ENCODE measurements at regions not wholly inside any gene's neighbourhood (a gene's known extent, or its start where the extent isn't known, plus 50 kb on each side); places are given as distances from the start of the nearest gene placed in this dataset.

- 20% methylated on average over 6 of the region's 6 CpGs for WGBS (ENCODE audit: low lambda C conversion rate)
- no peaks in the 10 kb centered on the region for H3K36me3 ChIP-seq (replicated peaks in 1 of 2; ENCODE audit: control insufficient read depth in 1 of 2, insufficient read depth in 2 of 2, low read length in 2 of 2)
- H3K4me3 ChIP-seq (replicated peaks in 1 of 3; ENCODE audit: insufficient read depth in 1 of 3, low read depth in 2 of 3, low read length in 3 of 3), result no peak overlapping the region
- ChIA-PET CTCF (ENCODE audit: low intra/inter-chr PET ratio, low total read pairs) (no interaction called here), POLR2A (no interaction called here)
- H3K4me2 ChIP-seq (ENCODE audit: low read depth, low read length), result no peak overlapping the region
- DNase-seq (ENCODE audit: low spot score), result no peak
- H2AFZ ChIP-seq (ENCODE audit: low read length), result no peak overlapping the region
- no peaks in the 10 kb centered on the region for H4K20me1 ChIP-seq (ENCODE audit: insufficient read depth, low read length)
- no TSS peak for BruUV-seq (replicated peaks)
- no peak overlapping the region for H3K9ac ChIP-seq (ENCODE audit: insufficient read depth, low read depth, low read length)
- no peaks in the 10 kb centered on the region for H3K9me3 ChIP-seq (ENCODE audit: low read length)
- peaks cover 0 to 5% of the 10 kb centered on the region in 2 experiments; a peak in 2 of 5 replicates for H3K27me3 ChIP-seq (ENCODE audit: control insufficient read depth in 1 of 2, insufficient read depth in 2 of 2, low read length in 2 of 2)
- intact Hi-C loops (cut with micrococcal nuclease; ENCODE audit: unreplicated experiment) (no loop called here), in situ Hi-C loops (cut with HindIII; ENCODE audit: extremely low pct_ligation_motif_present, low pct_unique_long_range_greater_than_20kb) (no loop called here)
- TF ChIP-seq, protein P1, sequence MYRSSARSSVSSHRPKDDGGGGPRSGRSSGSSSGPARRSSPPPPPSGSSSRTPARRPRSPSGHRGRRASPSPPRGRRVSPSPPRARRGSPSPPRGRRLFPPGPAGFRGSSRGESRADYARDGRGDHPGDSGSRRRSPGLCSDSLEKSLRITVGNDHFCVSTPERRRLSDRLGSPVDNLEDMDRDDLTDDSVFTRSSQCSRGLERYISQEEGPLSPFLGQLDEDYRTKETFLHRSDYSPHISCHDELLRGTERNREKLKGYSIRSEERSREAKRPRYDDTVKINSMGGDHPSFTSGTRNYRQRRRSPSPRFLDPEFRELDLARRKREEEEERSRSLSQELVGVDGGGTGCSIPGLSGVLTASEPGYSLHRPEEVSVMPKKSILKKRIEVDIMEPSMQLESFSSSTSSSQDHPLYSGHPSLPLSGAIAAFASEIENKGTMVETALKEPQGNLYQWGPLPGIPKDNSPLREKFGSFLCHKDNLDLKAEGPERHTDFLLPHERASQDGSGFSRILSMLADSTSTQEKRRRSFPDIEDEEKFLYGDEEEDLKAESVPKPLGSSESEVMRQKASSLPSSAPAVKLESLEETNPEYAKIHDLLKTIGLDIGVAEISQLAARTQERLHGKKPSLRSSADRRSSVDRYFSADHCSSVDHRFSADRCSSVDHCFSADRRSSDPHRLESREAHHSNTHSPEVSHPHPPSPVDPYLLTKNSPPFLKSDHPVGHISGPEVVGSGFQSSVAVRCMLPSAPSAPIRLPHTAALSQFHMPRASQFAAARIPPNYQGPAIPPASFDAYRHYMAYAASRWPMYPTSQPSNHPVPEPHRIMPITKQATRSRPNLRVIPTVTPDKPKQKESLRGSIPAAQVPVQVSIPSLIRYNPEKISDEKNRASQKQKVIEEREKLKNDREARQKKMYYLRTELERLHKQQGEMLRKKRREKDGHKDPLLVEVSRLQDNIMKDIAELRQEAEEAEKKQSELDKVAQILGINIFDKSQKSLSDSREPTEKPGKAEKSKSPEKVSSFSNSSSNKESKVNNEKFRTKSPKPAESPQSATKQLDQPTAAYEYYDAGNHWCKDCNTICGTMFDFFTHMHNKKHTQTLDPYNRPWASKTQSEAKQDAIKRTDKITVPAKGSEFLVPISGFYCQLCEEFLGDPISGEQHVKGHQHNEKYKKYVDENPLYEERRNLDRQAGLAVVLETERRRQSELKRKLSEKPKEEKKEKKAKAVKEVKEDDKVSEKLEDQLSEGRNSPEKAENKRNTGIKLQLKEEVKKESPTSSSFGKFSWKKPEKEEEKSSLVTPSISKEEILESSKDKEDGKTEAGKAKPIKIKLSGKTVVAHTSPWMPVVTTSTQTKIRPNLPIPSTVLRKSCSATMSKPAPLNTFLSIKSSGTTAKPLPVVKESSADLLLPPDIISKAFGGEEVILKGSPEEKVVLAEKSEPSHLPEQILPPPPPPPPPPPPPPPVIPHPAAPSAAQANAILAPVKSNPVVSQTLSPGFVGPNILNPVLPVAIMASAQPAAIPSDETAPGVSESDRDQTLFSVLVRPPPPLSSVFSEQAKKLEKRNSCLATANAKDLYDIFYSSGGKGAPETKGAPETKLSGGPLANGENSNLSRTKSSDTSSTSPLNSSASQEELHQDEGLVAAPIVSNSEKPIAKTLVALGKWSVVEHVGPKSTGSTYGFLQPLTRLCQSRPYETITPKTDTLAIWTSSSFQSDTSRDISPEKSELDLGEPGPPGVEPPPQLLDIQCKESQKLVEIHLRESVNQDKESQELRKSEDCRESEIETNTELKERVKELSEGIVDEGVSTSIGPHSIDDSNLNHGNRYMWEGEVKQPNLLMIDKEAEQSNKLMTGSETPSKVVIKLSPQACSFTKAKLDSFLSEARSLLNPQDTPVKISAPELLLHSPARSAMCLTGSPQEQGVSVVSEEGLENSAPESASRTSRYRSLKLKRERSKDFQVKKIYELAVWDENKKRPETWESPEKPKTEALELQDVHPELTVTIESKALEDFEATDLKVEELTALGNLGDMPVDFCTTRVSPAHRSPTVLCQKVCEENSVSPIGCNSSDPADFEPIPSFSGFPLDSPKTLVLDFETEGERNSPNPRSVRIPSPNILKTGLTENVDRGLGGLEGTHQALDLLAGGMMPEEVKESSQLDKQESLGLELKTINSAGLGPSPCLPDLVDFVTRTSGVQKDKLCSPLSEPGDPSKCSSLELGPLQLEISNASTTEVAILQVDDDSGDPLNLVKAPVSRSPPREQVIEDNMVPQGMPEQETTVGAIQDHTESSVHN (CRISPR knock-in tag; IDR thresholded peaks at IDR 0.05), result no peak
- TF ChIP-seq ZNF879 (CRISPR knock-in tag; IDR thresholded peaks at IDR 0.05) (no peak), KMT2A (CRISPR knock-in tag; IDR thresholded peaks at IDR 0.05) (no peak), ELF1 (CRISPR knock-in tag; IDR thresholded peaks at IDR 0.05) (no peak), KAT8 (CRISPR knock-in tag; IDR thresholded peaks at IDR 0.05) (no peak), NFYB (CRISPR knock-in tag; IDR thresholded peaks at IDR 0.05) (no peak), NR1H2 (CRISPR knock-in tag; IDR thresholded peaks at IDR 0.05; ENCODE audit: borderline replicate concordance, low read depth) (no peak)
- H3K27ac ChIP-seq (ENCODE audit: extremely low read length, insufficient read depth, low read length), result no peak overlapping the region
- H3K4me1 ChIP-seq (ENCODE audit: insufficient read depth, low read length), result no peaks in the 10 kb centered on the region
- no peak for ATAC-seq
- no peaks in the 10 kb centered on the region for H3K79me2 ChIP-seq (ENCODE audit: insufficient read depth, low read length)
- no peak for FAIRE-seq
These were observed 58.3 kb upstream of the ERCC6L2 start for GRCh38 chr9:95817205-95817604.

All from HepG2 (cell line).